VCaP (cell line): ENCODE measurements at regions not wholly inside any gene's neighbourhood (a gene's known extent, or its start where the extent isn't known, plus 50 kb on each side); places are given as distances from the start of the nearest gene placed in this dataset.

Source experiments
- H3K27ac ChIP-seq: fragments of 450-650 bp; 2 replicates; pipeline ENCODE4 v1.5.1; 2017
- TF ChIP-seq, protein P1 (sequence below): fragments of 450-650 bp; conservative IDR thresholded peaks from 2 replicates; pipeline ENCODE4 v1.5.1; 2017; ENCODE audit warnings: mild to moderate bottlenecking, moderate library complexity

DNA sequence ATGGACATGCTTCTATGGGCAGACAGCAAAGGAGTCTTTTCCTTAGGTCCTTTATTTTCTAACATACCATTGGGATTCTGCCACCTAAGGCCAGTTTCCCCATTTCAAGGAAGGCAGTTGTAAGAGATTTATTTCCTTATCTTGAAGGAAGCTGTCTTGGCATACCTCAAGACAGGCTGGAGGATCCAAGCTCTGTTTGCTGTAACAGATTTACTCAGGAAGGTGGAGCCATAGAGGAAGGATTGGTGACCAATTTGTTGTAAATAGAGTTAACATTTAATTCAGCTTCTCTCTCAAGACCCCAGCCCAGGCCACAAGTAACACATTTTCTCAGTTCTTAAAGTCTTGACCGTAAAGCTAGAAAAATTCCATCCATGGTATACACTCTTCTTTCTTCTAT, 131.6 kb upstream of the TENM3 start:
- H3K27ac ChIP-seq: no peak overlapping the region
- TF ChIP-seq, protein P1, sequence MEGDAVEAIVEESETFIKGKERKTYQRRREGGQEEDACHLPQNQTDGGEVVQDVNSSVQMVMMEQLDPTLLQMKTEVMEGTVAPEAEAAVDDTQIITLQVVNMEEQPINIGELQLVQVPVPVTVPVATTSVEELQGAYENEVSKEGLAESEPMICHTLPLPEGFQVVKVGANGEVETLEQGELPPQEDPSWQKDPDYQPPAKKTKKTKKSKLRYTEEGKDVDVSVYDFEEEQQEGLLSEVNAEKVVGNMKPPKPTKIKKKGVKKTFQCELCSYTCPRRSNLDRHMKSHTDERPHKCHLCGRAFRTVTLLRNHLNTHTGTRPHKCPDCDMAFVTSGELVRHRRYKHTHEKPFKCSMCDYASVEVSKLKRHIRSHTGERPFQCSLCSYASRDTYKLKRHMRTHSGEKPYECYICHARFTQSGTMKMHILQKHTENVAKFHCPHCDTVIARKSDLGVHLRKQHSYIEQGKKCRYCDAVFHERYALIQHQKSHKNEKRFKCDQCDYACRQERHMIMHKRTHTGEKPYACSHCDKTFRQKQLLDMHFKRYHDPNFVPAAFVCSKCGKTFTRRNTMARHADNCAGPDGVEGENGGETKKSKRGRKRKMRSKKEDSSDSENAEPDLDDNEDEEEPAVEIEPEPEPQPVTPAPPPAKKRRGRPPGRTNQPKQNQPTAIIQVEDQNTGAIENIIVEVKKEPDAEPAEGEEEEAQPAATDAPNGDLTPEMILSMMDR: no peak

DNA sequence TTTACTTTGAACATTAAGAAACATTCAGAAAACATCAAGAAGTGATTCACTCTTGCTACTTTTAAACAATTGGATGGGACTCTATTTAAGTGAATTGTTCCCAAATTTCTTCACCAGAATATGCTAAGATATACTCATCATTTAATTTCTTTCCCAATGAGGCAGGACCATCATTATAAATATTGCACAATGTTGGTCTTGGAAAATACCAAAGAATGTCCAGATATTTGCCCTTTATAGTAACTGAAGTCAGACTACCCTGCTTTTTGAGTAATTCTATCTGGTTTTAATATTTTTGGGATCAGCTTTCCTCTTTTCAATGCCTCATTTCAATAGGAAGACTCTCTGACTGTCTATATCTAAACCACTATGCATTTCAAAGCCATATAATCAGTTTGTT, 129.4 kb upstream of the TENM3 start:
- H3K27ac ChIP-seq: no peak overlapping the region
- TF ChIP-seq, protein P1: no peak

DNA sequence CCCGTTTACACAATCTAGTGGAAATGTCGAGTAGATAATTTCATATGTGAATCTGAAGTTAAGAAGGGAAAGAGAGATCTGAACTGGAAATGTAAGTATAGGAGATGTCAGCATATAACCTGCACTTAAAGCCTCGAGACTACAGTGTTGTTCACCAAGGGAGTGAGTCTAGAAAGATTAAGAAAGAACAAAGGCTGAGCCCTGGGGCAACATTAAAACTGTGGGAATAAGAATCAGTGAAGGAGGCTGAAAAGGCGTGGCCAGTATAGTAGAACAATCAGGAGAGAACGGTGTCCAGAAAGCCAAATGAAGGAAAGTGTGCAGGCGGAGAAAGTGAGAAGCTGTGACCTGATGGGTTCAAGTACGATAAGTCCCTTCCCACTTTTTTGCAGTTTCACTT, 118.8 kb upstream of the TENM3 start:
- H3K27ac ChIP-seq: no peak overlapping the region
- TF ChIP-seq, protein P1: no peak

DNA sequence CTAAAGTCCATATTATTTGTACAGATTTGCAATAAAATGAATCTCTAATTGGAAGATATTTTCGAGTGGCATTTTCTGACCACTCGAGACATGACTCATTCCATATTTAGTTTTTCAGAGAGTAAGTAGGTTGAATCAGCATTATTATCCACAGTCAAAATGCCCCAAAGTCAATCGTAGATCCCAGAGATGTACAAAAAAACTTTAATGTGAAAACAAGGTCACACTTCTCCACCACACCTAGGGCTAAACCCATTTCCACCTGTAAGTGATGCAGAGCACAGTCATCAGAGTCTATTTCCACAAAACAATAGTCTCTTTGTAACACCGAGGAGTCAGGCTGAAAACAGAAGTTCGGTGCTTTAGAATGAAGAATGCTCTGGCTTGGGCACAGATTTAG, 117.1 kb upstream of the TENM3 start:
- H3K27ac ChIP-seq: no peak overlapping the region
- TF ChIP-seq, protein P1: no peak

DNA sequence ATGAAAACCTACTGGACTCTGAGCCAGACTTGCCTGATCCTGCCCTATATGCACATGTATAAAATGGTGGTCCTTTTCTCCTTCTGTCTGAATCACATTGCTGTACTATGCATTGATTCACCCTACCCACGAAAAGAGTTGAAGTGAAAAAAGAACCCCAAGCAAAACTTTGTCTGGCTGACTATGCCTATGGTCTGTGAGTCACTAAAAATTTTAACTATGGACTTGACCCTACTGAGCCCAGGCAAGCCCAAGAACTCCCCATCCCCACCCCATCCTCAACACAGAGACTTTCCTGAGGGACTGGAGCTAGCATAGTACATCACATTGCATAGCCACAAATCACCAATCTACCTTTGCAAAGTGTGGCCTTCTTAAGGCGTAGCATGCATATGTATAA, 116.6 kb upstream of the TENM3 start:
- H3K27ac ChIP-seq: no peak overlapping the region
- TF ChIP-seq, protein P1: no peak

DNA sequence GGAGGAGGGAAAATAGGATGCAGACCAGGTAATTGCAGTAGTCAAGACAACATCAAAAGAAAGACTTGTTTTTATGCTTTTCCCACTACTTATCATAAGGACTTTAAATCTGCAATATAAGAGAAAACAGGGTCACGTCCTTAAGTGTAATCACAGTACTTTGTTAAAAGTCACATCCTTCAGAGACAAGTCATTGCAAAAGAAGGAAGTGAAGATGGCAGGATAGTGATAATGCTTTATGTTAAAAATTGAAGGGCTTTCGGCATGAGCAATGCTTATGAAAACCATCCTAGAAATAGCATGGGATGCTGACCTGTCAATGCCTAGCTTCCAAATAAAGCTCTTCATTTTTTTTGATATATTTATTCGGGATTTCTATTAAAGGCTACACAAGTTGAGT, 110.2 kb upstream of the TENM3 start:
- TF ChIP-seq, protein P1: no peak
- H3K27ac ChIP-seq: no peak overlapping the region

DNA sequence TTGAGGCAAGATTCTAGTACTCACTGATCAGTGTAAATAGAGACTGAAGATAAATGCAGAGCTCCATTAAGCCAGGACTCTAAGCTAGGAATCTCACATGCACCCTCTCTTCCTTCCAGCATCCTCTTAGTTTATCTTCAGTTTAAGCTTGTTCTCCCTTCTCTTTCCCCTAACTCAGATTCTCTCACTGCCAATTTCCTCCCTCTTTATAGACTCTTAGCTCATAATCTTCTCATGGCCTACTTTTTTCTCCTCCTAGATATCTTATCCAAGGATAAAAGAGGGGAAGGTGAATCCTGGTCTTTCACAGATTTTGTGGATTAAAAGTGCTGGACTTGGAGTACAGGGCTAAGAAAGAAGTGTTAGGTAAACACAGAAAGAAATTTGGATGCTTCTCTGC, 108.9 kb upstream of the TENM3 start:
- H3K27ac ChIP-seq: no peak overlapping the region
- TF ChIP-seq, protein P1: no peak

DNA sequence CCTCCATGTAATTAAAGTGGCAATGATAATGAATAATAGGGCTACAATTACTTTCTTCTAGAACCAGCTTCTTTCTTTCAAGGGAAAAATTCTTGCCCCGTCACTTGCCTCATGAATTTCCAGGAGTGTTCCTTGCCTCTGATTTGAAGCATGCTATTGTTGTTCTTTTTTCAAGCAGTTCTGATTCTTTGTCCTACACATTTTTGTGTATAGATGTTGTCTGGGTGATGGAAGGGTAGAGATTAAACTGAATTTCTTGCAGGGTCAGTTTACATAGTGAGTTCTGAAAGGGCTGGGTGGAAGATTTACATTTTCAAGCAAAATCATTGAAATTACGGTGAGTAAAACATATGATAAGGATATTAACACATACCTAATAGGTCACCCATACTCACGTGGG, 107.0 kb upstream of the TENM3 start:
- TF ChIP-seq, protein P1: no peak
- H3K27ac ChIP-seq: no peak overlapping the region
